CD8-positive, alpha-beta memory T cell (primary cell): ENCODE measurements at regions not wholly inside any gene's neighbourhood (a gene's known extent, or its start where the extent isn't known, plus 50 kb on each side); places are given as distances from the start of the nearest gene placed in this dataset.

Experiments
- CTCF ChIA-PET: fragments of 350-600 bp; sonication (Branson Sonifier 250); formaldehyde crosslinking; loops from one replicate; lab custom pipeline; 2021; ENCODE audit warnings: antibody characterized with exemption; lab: Charles Lee
- POLR2A ChIA-PET: fragments of 350-600 bp; sonication (Branson Sonifier 250); formaldehyde crosslinking; loops from one replicate; lab custom pipeline; 2021; ENCODE audit warnings: antibody characterized with exemption; lab: Charles Lee
- DNase-seq, 5 donors: peaks; one replicate each; pipeline versions ENCODE4 v3.0.0 to v3.0.0-alpha.2; 2020 to 2022; ENCODE audit warnings: mixed read lengths in 1 of 5
- H3K27ac ChIP-seq: one replicate; pipeline ENCODE4 v1.7.0; 2013; ENCODE audit warnings: low read depth, mild to moderate bottlenecking, low read length, moderate library complexity
- H3K27me3 ChIP-seq: 2 replicates; pipeline ENCODE4 v1.7.0; 2013; ENCODE audit warnings: low read length, mild to moderate bottlenecking; ENCODE audit not compliant: insufficient read depth, poor library complexity, severe bottlenecking
- H3K36me3 ChIP-seq: 2 replicates; pipeline ENCODE4 v1.7.0; 2013; ENCODE audit warnings: mild to moderate bottlenecking, low read length, moderate library complexity; ENCODE audit not compliant: insufficient read depth
- H3K4me1 ChIP-seq: 2 replicates; pipeline ENCODE4 v1.7.0; 2013; ENCODE audit warnings: mild to moderate bottlenecking, low read length, moderate library complexity; ENCODE audit not compliant: insufficient read depth
- H3K4me3 ChIP-seq: 2 replicates; pipeline ENCODE4 v1.7.0; 2013; ENCODE audit warnings: mild to moderate bottlenecking, low read length
- H3K9me3 ChIP-seq: 2 replicates; pipeline ENCODE4 v1.7.0; 2013; ENCODE audit warnings: mild to moderate bottlenecking, low read length
- H3K27ac Mint-ChIP-seq, 8 donors: one replicate each; pipeline ENCODE4 v1.8.0; 2020 to 2021; ENCODE audit warnings: mixed read lengths in 8 of 8, mild to moderate bottlenecking in 6 of 8, inconsistent platforms in 3 of 8, moderate library complexity in 3 of 8
- H3K27me3 Mint-ChIP-seq, 2 donors: one replicate each; pipeline ENCODE4 v1.8.0; 2020 to 2021; ENCODE audit warnings: mixed read lengths in 2 of 2, mild to moderate bottlenecking in 1 of 2, moderate library complexity in 1 of 2
- H3K36me3 Mint-ChIP-seq, 3 donors: one replicate each; pipeline ENCODE4 v1.8.0; 2020 to 2021; ENCODE audit warnings: mixed read lengths in 3 of 3, inconsistent platforms in 1 of 3, mild to moderate bottlenecking in 1 of 3
- H3K4me1 Mint-ChIP-seq, 3 donors: one replicate each; pipeline ENCODE4 v1.8.0; 2020 to 2021; ENCODE audit warnings: mixed read lengths in 3 of 3, inconsistent platforms in 1 of 3, mild to moderate bottlenecking in 1 of 3
- H3K4me3 Mint-ChIP-seq, 7 donors: one replicate each; pipeline ENCODE4 v1.8.0; 2020 to 2021; ENCODE audit warnings: mixed read lengths in 7 of 7, mild to moderate bottlenecking in 6 of 7, moderate library complexity in 4 of 7, inconsistent platforms in 2 of 7
- H3K9me3 Mint-ChIP-seq, 5 donors: one replicate each; pipeline ENCODE4 v1.8.0; 2020 to 2022; ENCODE audit warnings: mixed read lengths in 5 of 5, mild to moderate bottlenecking in 3 of 5, moderate library complexity in 2 of 5, inconsistent platforms in 1 of 5

GRCh38 chr4:162506253-162506652 lies 342.5 kb upstream of the FSTL5 start:
- peaks cover 0 to 2% (median 0%) of the 10 kb centered on the region in 5 donors for H3K9me3 Mint-ChIP-seq
- CTCF ChIA-PET: no interaction called here
- no peak overlapping the region for H3K4me3 Mint-ChIP-seq

GRCh38 chr4:162503868-162504267 lies 340.1 kb upstream of the FSTL5 start:
- H3K36me3 ChIP-seq: no peaks in the 10 kb centered on the region
- no peak overlapping the region for H3K27ac ChIP-seq
- ChIA-PET POLR2A (no interaction called here), CTCF (no interaction called here)
- no peaks in the 10 kb centered on the region for H3K9me3 ChIP-seq
- H3K4me3 ChIP-seq: no peak overlapping the region
- Mint-ChIP-seq H3K9me3 (no peaks in the 10 kb centered on the region), H3K36me3 (no peaks in the 10 kb centered on the region), H3K27me3 (no peaks in the 10 kb centered on the region), H3K4me3 (no peak overlapping the region), H3K4me1 (no peaks in the 10 kb centered on the region), H3K27ac (no peak overlapping the region)
- DNase-seq: no peak
- no peaks in the 10 kb centered on the region for H3K27me3 ChIP-seq
- H3K4me1 ChIP-seq: no peaks in the 10 kb centered on the region

More at GRCh38 chr4:162506253-162506652, 342.5 kb upstream of the FSTL5 start:
- H3K9me3 ChIP-seq: no peaks in the 10 kb centered on the region
- H3K27ac ChIP-seq: no peak overlapping the region
- Mint-ChIP-seq H3K4me1 (no peaks in the 10 kb centered on the region), H3K27ac (no peak overlapping the region), H3K27me3 (no peaks in the 10 kb centered on the region), H3K36me3 (no peaks in the 10 kb centered on the region)
- H3K4me1 ChIP-seq: no peaks in the 10 kb centered on the region
- DNase-seq: no peak
- no peaks in the 10 kb centered on the region for H3K27me3 ChIP-seq
- H3K4me3 ChIP-seq: no peak overlapping the region
- POLR2A ChIA-PET: no interaction called here
- no peaks in the 10 kb centered on the region for H3K36me3 ChIP-seq

GRCh38 chr4:162502109-162502508 lies 338.3 kb upstream of the FSTL5 start:
- H3K9me3 Mint-ChIP-seq: no peaks in the 10 kb centered on the region
- H3K4me3 Mint-ChIP-seq: no peak overlapping the region
- H3K27ac ChIP-seq: no peak overlapping the region
- H3K4me1 Mint-ChIP-seq: no peaks in the 10 kb centered on the region
- CTCF ChIA-PET: no interaction called here
- H3K27ac Mint-ChIP-seq: no peak overlapping the region
- H3K27me3 Mint-ChIP-seq: no peaks in the 10 kb centered on the region
- no peak overlapping the region for H3K4me3 ChIP-seq
- POLR2A ChIA-PET: no interaction called here
- H3K36me3 ChIP-seq: no peaks in the 10 kb centered on the region
- no peak for DNase-seq
- no peaks in the 10 kb centered on the region for H3K36me3 Mint-ChIP-seq
- H3K4me1 ChIP-seq: no peaks in the 10 kb centered on the region
- no peaks in the 10 kb centered on the region for H3K27me3 ChIP-seq
- no peaks in the 10 kb centered on the region for H3K9me3 ChIP-seq

GRCh38 chr4:162499478-162499877 lies 335.7 kb upstream of the FSTL5 start:
- Histone ChIP-seq H3K9me3 (no peaks in the 10 kb centered on the region), H3K36me3 (no peaks in the 10 kb centered on the region), H3K4me3 (no peak overlapping the region), H3K4me1 (no peaks in the 10 kb centered on the region), H3K27me3 (no peaks in the 10 kb centered on the region), H3K27ac (no peak overlapping the region)
- no peaks in the 10 kb centered on the region for H3K36me3 Mint-ChIP-seq
- H3K4me1 Mint-ChIP-seq: no peaks in the 10 kb centered on the region
- no peak overlapping the region for H3K4me3 Mint-ChIP-seq
- no peak overlapping the region for H3K27ac Mint-ChIP-seq
- ChIA-PET POLR2A (no interaction called here), CTCF (no interaction called here)
- DNase-seq: no peak
- H3K27me3 Mint-ChIP-seq: no peaks in the 10 kb centered on the region
- H3K9me3 Mint-ChIP-seq: no peaks in the 10 kb centered on the region

GRCh38 chr4:162498168-162498567 lies 334.4 kb upstream of the FSTL5 start:
- CTCF ChIA-PET: no interaction called here
- H3K9me3 Mint-ChIP-seq: no peaks in the 10 kb centered on the region

GRCh38 chr4:162497564-162498167 lies 333.9 kb upstream of the FSTL5 start:
- H3K4me1 Mint-ChIP-seq: no peaks in the 10 kb centered on the region
- H3K4me3 Mint-ChIP-seq: no peak overlapping the region
- ChIA-PET CTCF (no interaction called here), POLR2A (no interaction called here)
- H3K27ac Mint-ChIP-seq: no peak overlapping the region
- H3K27me3 Mint-ChIP-seq: no peaks in the 10 kb centered on the region
- Histone ChIP-seq H3K36me3 (no peaks in the 10 kb centered on the region), H3K9me3 (no peaks in the 10 kb centered on the region), H3K4me3 (no peak overlapping the region), H3K4me1 (no peaks in the 10 kb centered on the region), H3K27ac (no peak overlapping the region), H3K27me3 (no peaks in the 10 kb centered on the region)
- DNase-seq: peak in 1 of 5 donors; percentile 11
- no peaks in the 10 kb centered on the region for H3K9me3 Mint-ChIP-seq
- no peaks in the 10 kb centered on the region for H3K36me3 Mint-ChIP-seq

More at GRCh38 chr4:162498168-162498567, 334.4 kb upstream of the FSTL5 start:
- no peaks in the 10 kb centered on the region for H3K36me3 Mint-ChIP-seq
- no peaks in the 10 kb centered on the region for H3K9me3 ChIP-seq
- no peaks in the 10 kb centered on the region for H3K4me1 Mint-ChIP-seq
- no peaks in the 10 kb centered on the region for H3K27me3 Mint-ChIP-seq
- no peaks in the 10 kb centered on the region for H3K4me1 ChIP-seq
- no peak for DNase-seq
- H3K36me3 ChIP-seq: no peaks in the 10 kb centered on the region
- no peak overlapping the region for H3K4me3 ChIP-seq
- no peak overlapping the region for H3K27ac ChIP-seq
- no peak overlapping the region for H3K27ac Mint-ChIP-seq
- POLR2A ChIA-PET: no interaction called here
- no peaks in the 10 kb centered on the region for H3K27me3 ChIP-seq
- no peak overlapping the region for H3K4me3 Mint-ChIP-seq

- no peaks in the 10 kb centered on the region for H3K27me3 ChIP-seq
- H3K9me3 ChIP-seq: no peaks in the 10 kb centered on the region
- no peak overlapping the region for H3K4me3 ChIP-seq
- H3K27ac Mint-ChIP-seq: no peak overlapping the region
- CTCF ChIA-PET: no interaction called here
- DNase-seq: no peak
- no peaks in the 10 kb centered on the region for H3K36me3 Mint-ChIP-seq
- no peaks in the 10 kb centered on the region for H3K27me3 Mint-ChIP-seq
- H3K4me1 Mint-ChIP-seq: no peaks in the 10 kb centered on the region
- no peak overlapping the region for H3K27ac ChIP-seq
- H3K9me3 Mint-ChIP-seq: no peaks in the 10 kb centered on the region
- H3K36me3 ChIP-seq: no peaks in the 10 kb centered on the region
- H3K4me3 Mint-ChIP-seq: no peak overlapping the region
- POLR2A ChIA-PET: no interaction called here
- no peaks in the 10 kb centered on the region for H3K4me1 ChIP-seq
Measured at GRCh38 chr4:162494935-162495334, 331.1 kb upstream of the FSTL5 start.

- Histone ChIP-seq H3K36me3 (no peaks in the 10 kb centered on the region), H3K27ac (no peak overlapping the region), H3K9me3 (no peaks in the 10 kb centered on the region), H3K27me3 (no peaks in the 10 kb centered on the region), H3K4me1 (no peaks in the 10 kb centered on the region), H3K4me3 (no peak overlapping the region)
- H3K4me3 Mint-ChIP-seq: no peak overlapping the region
- peak overlapping the region in 1 of 8 donors; percentile 54 for H3K27ac Mint-ChIP-seq
- DNase-seq: no peak
- H3K36me3 Mint-ChIP-seq: no peaks in the 10 kb centered on the region
- H3K9me3 Mint-ChIP-seq: peaks cover 0 to 4% (median 2%) of the 10 kb centered on the region in 5 donors
- ChIA-PET POLR2A (no interaction called here), CTCF (no interaction called here)
- no peaks in the 10 kb centered on the region for H3K27me3 Mint-ChIP-seq
- H3K4me1 Mint-ChIP-seq: no peaks in the 10 kb centered on the region
Measured at GRCh38 chr4:162485486-162485885, 321.7 kb upstream of the FSTL5 start.
